ENCODE measurements at regions not wholly inside any gene's neighbourhood (a gene's known extent, or its start where the extent isn't known, plus 50 kb on each side); places are given as distances from the start of the nearest gene placed in this dataset.

- no peak for TF ChIP-seq CTCF (conservative IDR thresholded peaks at IDR 0.05; ENCODE audit: low read depth)
- CTCF ChIA-PET = interaction anchor here (0.7 kb wide), 1 partner anchor 26 kb away, joined by 3 read pairs; no protein-coding TSS in a partner anchor
- POLR2A ChIA-PET (ENCODE audit: low non-redundant PET) = no interaction called here
- no peak for DNase-seq (ENCODE audit: low spot score)
- H3K27ac ChIP-seq = no peak overlapping the region
Measured at GRCh38 chr10:74775099-74775498, 51.3 kb upstream of the KAT6B start.
